Small intestine (tissue), 7 donors: ENCODE measurements at regions not wholly inside any gene's neighbourhood (a gene's known extent, or its start where the extent isn't known, plus 50 kb on each side); places are given as distances from the start of the nearest gene placed in this dataset.
"Not testable (repeated sequence)": the region's sequence is repeated elsewhere in the genome, so short reads cannot be mapped to it uniquely, and the experiment has no call there.

Experiments
- DNase-seq, 2 donors: peaks; one replicate each; pipeline versions ENCODE4 v3.0.0 to v3.0.0-alpha.2; 2013
- FAIRE-seq: peaks from 2 replicates; lab custom pipeline; 2012; peaks lifted over from hg19 to GRCh38; lab: Jason Lieb, UNC
- H3K27ac ChIP-seq, 3 donors: one replicate each; pipeline ENCODE4 v1.5.1; 2013; ENCODE audit warnings: low read length in 2 of 3, mild to moderate bottlenecking in 2 of 3, control low read depth in 1 of 3, inconsistent platforms in 1 of 3, low read depth in 1 of 3, moderate library complexity in 1 of 3
- H3K27me3 ChIP-seq, 3 donors: one replicate each; pipeline ENCODE4 v1.6.1; 2013; ENCODE audit warnings: low read length in 3 of 3, inconsistent platforms in 1 of 3; ENCODE audit not compliant: control insufficient read depth in 3 of 3, insufficient read depth in 3 of 3
- H3K36me3 ChIP-seq, 3 donors: one replicate each; pipeline ENCODE4 v1.6.1; 2013; ENCODE audit warnings: low read length in 3 of 3, inconsistent platforms in 1 of 3, low read depth in 1 of 3, mild to moderate bottlenecking in 1 of 3, moderate library complexity in 1 of 3; ENCODE audit not compliant: control insufficient read depth in 3 of 3, insufficient read depth in 2 of 3
- H3K4me1 ChIP-seq, 3 donors: one replicate each; pipeline ENCODE4 v1.6.1; 2013; ENCODE audit warnings: low read length in 2 of 3, inconsistent platforms in 1 of 3, low read depth in 1 of 3, mild to moderate bottlenecking in 1 of 3, moderate library complexity in 1 of 3; ENCODE audit not compliant: control insufficient read depth in 3 of 3, insufficient read depth in 2 of 3
- H3K4me3 ChIP-seq, 3 donors: one replicate each; pipeline ENCODE4 v1.5.1; 2013; ENCODE audit warnings: low read length in 3 of 3, control low read depth in 1 of 3, inconsistent platforms in 1 of 3, low read depth in 1 of 3, mild to moderate bottlenecking in 1 of 3, moderate library complexity in 1 of 3
- H3K9me3 ChIP-seq, 2 donors: one replicate each; pipeline ENCODE4 v1.6.1; 2013; ENCODE audit warnings: low read depth in 1 of 2, low read length in 1 of 2; ENCODE audit not compliant: control insufficient read depth in 2 of 2, insufficient read depth in 1 of 2
- WGBS, 3 donors: extraction: QIAGEN DNeasy Blood & Tissue Kit; methylation state at CpG; one replicate each; pipeline ENCODE4 v1.1.7; 2013; 5-methylcytosine and 5-hydroxymethylcytosine counted together
- donor health status: healthy with polysubstance abuse.
- donor health status: control.
- donor health status: control.
- donor health status: Bipolar disorder and iron deficiency.
- donor health status: healthy.

- DNase-seq = no peak
- Histone ChIP-seq H3K27me3 (no peaks in the 10 kb centered on the region), H3K27ac (peak overlapping the region in 1 of 3 donors; percentile 85), H3K4me1 (peaks cover 0 to 50% (median 0%) of the 10 kb centered on the region in 3 donors), H3K4me3 (no peak overlapping the region), H3K9me3 (peaks cover 0 to 14% of the 10 kb centered on the region in 2 donors), H3K36me3 (no peaks in the 10 kb centered on the region)
- WGBS, 3 donors = 60 to 68% (median 66%) methylated on average over 1 of the region's 1 CpG
- FAIRE-seq = no peak
Measured at GRCh38 chr6:79403563-79403962, 133.7 kb downstream of the LCA5 start.

- Histone ChIP-seq H3K27ac (no peak overlapping the region), H3K4me1 (peaks cover 0 to 50% (median 0%) of the 10 kb centered on the region in 3 donors), H3K4me3 (no peak overlapping the region), H3K27me3 (no peaks in the 10 kb centered on the region), H3K36me3 (no peaks in the 10 kb centered on the region), H3K9me3 (peaks cover 0 to 14% of the 10 kb centered on the region in 2 donors)
- FAIRE-seq (no peak), DNase-seq (no peak)
Measured at GRCh38 chr6:79403086-79403485, 134.1 kb downstream of the LCA5 start.

- Histone ChIP-seq H3K27ac (peak overlapping the region in 1 of 3 donors; percentile 72), H3K36me3 (no peaks in the 10 kb centered on the region), H3K4me1 (peaks cover 0 to 34% (median 0%) of the 10 kb centered on the region in 3 donors), H3K27me3 (no peaks in the 10 kb centered on the region), H3K9me3 (peaks cover 0 to 6% of the 10 kb centered on the region in 2 donors), H3K4me3 (no peak overlapping the region)
- WGBS, 3 donors = 8 to 49% (median 49%) methylated on average over 3 of the region's 3 CpGs
- FAIRE-seq = no peak
- peak in 1 of 2 donors; percentile 56 for DNase-seq
Measured at GRCh38 chr6:79399499-79399898, 137.7 kb downstream of the LCA5 start.

- not testable (repeated sequence) for H3K4me3 ChIP-seq, FAIRE-seq, H3K9me3 ChIP-seq, H3K27ac ChIP-seq, H3K36me3 ChIP-seq, H3K27me3 ChIP-seq, DNase-seq
- peaks cover 0 to 25% (median 0%) of the 10 kb centered on the region in 3 donors for H3K4me1 ChIP-seq
- 28 to 95% (median 93%) methylated on average over 1 to 2 of the region's 2 CpGs for WGBS, 3 donors
Measured at GRCh38 chr6:79398617-79399016, 138.6 kb downstream of the LCA5 start.

GRCh38 chr6:79396625-79397024, 140.6 kb downstream of the LCA5 start:
- Histone ChIP-seq H3K9me3 (no peaks in the 10 kb centered on the region), H3K27ac (no peak overlapping the region), H3K4me3 (no peak overlapping the region), H3K27me3 (no peaks in the 10 kb centered on the region), H3K36me3 (no peaks in the 10 kb centered on the region), H3K4me1 (peaks cover 0 to 13% (median 0%) of the 10 kb centered on the region in 3 donors)
- DNase-seq = no peak
- WGBS, 3 donors = 84 to 92% (median 87%) methylated on average over 2 of the region's 2 CpGs
- FAIRE-seq = no peak

GRCh38 chr6:79394690-79395089, 142.5 kb downstream of the LCA5 start:
- FAIRE-seq = no peak

GRCh38 chr6:79392094-79392493, 145.1 kb downstream of the LCA5 start:
- Histone ChIP-seq H3K36me3 (no peaks in the 10 kb centered on the region), H3K27me3 (no peaks in the 10 kb centered on the region), H3K4me3 (no peak overlapping the region), H3K9me3 (peaks cover 0 to 2% of the 10 kb centered on the region in 2 donors), H3K27ac (no peak overlapping the region), H3K4me1 (no peaks in the 10 kb centered on the region)
- DNase-seq = no peak
- WGBS, 3 donors = 83 to 92% (median 91%) methylated on average over 3 of the region's 3 CpGs
- FAIRE-seq = no peak

More at GRCh38 chr6:79394690-79395089, 142.5 kb downstream of the LCA5 start:
- Histone ChIP-seq H3K27ac (no peak overlapping the region), H3K36me3 (no peaks in the 10 kb centered on the region), H3K9me3 (peaks cover 0 to 2% of the 10 kb centered on the region in 2 donors), H3K4me3 (no peak overlapping the region), H3K4me1 (peaks cover 0 to 4% (median 0%) of the 10 kb centered on the region in 3 donors), H3K27me3 (no peaks in the 10 kb centered on the region)
- 91 to 96% (median 94%) methylated on average over 3 of the region's 3 CpGs for WGBS, 3 donors
- DNase-seq = no peak

- DNase-seq (no peak), FAIRE-seq (no peak)
- no peak overlapping the region for H3K4me3 ChIP-seq
- no peak overlapping the region for H3K27ac ChIP-seq
- no peaks in the 10 kb centered on the region for H3K27me3 ChIP-seq
- WGBS, 3 donors = 42 to 68% (median 57%) methylated on average over 1 of the region's 1 CpG
- H3K36me3 ChIP-seq = no peaks in the 10 kb centered on the region
- H3K4me1 ChIP-seq = no peaks in the 10 kb centered on the region
- peaks cover 0 to 2% of the 10 kb centered on the region in 2 donors for H3K9me3 ChIP-seq
Measured at GRCh38 chr6:79391480-79391879, 145.8 kb downstream of the LCA5 start.

GRCh38 chr6:79385893-79386292, 151.3 kb downstream of the LCA5 start:
- DNase-seq = no peak
- 57 to 82% (median 64%) methylated on average over 4 of the region's 4 CpGs for WGBS, 3 donors
- Histone ChIP-seq H3K4me1 (no peaks in the 10 kb centered on the region), H3K27ac (no peak overlapping the region), H3K9me3 (no peaks in the 10 kb centered on the region), H3K36me3 (no peaks in the 10 kb centered on the region), H3K27me3 (no peaks in the 10 kb centered on the region), H3K4me3 (no peak overlapping the region)
- FAIRE-seq = no peak
